SH-SY5Y (cell line): ENCODE measurements at regions not wholly inside any gene's neighbourhood (a gene's known extent, or its start where the extent isn't known, plus 50 kb on each side); places are given as distances from the start of the nearest gene placed in this dataset.

Experiments
- GATA2 ChIP-seq: IDR thresholded peaks from 2 replicates; pipeline ENCODE4 v1.6.1; 2011; ENCODE audit warnings: mild to moderate bottlenecking, low read depth, low read length
- GATA3 ChIP-seq: IDR thresholded peaks from 2 replicates; pipeline ENCODE4 v1.6.1; 2011; ENCODE audit warnings: low read depth, mild to moderate bottlenecking, low read length, moderate library complexity

- TF ChIP-seq GATA2 (no peak), GATA3 (no peak)
These were observed 1091.6 kb upstream of the PRMT6 start for GRCh38 chr1:105964879-105965278.
